Stimulated activated CD4-positive, alpha-beta T cell treated with anti-CD3 and anti-CD28 coated beads, Interleukin-12 subunit alpha, Interleukin-12 subunit beta, amount 100 ng/mL, for 24 hours (primary cell): ENCODE measurements at regions not wholly inside any gene's neighbourhood (a gene's known extent, or its start where the extent isn't known, plus 50 kb on each side); places are given as distances from the start of the nearest gene placed in this dataset.
"Not testable (repeated sequence)": the region's sequence is repeated elsewhere in the genome, so short reads cannot be mapped to it uniquely, and the experiment has no call there.

Experiments
- DNase-seq, 2 experiments: peaks; one replicate each; pipeline ENCODE4 v3.0.0-alpha.2; 2020; ENCODE audit warnings: low read depth in 2 of 2

DNA sequence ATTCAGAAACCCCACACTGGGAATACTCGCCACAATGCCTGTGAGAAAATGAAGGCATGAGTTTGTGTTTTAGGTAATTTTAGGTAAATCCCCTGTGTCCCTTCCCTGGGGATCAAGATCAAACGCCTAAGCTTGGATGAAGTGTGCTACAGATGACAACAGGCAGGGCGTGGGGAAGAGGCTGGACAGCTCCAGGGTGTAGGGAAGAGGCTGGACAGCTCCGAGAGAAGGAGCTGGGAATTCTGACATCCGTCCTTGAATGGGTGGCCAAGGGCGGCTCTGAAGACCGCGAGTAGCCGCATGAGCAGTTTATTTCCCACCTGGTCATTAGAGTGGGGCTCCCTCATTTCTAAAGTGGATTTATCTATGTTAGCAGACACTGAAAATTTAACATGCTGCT is 109.7 kb downstream of the RAMP3 start:
- no peak for DNase-seq

DNA sequence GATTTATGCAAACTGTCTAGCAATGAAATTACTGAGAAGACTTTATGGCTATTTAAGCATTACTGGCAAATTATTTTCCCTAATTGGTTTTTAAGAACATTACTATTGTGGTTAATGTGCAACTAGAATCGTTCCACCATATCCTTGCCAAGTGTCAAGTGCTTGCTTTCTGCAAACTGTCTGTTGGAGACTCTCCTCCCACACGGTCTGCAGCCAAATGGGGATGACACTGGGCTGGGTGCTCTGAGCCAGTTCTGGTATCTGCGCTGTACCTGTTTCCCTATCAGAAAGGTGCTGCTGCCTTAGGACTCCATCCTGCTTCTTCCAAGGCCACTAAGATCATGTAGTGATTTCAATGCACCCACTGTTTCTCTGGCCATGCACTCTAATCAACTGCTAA is 110.4 kb downstream of the RAMP3 start:
- DNase-seq = no peak

DNA sequence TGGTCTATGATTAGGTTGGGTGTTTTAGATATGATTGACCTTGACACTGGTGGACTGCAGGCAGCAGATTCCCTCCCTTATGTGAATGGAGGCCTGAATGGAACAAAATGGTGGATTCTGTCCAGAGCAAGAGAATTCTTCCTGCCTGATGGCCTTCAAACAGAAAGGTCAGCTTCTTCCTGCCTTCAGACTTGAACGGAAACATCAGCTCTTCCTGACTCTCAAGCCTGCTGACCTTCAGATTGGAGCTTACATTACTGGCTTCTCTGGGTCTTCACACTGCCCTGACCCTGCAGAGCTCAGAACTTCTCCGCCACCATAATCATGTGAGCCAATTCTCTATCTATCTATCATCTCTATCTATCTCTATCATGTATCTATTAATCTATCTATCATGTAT is 111.6 kb downstream of the RAMP3 start:
- DNase-seq = no peak

DNA sequence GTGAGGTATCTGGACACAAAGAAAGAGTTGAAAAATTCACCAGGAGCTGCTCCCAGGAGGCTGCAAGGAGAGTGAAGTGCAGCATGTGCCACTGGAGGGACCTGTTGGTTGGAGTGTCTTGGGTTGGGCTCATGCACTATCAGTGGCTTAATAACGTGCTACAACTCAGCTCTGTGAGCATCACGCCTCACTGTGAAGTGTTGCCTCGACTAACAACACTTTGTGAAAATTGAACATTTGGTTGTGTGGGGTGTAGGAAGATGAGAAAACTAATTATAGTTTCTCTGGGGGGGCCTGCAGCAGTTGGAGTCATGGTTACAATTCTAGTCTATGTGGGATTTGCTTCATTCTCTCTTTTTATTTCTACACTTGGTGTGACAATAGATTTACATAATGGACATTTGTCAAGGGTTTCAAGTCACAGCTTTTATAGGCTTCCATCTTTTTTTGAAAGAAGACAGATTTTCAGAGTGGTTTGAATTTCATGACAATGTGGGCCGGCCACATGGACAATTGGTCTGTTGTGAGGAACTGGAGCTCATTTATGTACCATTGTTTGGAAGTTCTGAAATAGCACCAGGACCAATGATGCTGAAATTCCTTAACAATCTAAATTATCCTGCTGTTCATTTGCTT is 121.3 kb downstream of the RAMP3 start:
- no peak for DNase-seq

DNA sequence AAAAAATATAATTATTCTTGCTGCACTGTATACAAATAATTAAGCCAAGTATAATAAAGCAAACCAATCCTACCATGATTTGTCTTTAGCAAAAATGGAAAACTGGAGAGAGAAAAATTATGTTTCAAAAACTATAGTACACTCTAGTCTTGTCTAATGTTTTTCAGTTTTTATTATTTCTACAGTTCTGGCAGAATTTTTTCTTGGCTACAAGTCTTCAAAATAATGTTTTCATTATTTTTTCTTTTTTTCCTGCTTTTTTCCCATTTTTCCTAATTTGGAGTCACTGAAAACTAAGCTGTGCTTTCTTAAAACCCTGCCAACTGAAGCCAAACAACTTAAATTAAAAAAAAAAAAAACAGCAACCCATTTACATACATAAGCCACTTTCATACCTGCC is 132.0 kb downstream of the RAMP3 start:
- not testable (repeated sequence) for DNase-seq

DNA sequence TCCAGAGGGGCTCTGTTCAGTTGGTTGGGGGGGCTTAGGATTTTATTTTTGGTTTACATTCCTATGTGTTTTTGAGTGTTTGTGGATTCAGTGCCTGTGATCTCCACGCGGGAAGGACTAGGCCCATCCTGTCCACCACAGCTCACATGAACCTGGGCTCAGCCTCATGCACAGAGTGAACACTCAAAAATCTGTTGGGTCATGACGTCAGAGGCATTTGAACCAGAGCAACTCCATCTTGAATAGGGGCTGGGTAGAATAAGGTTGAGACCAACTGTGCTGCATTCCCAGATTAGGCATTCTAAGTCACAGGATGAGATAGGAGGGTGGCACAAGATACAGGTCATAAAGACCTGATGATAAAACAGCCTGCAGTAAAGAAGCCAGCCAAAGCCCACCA is 133.3 kb downstream of the RAMP3 start:
- DNase-seq = no peak

DNA sequence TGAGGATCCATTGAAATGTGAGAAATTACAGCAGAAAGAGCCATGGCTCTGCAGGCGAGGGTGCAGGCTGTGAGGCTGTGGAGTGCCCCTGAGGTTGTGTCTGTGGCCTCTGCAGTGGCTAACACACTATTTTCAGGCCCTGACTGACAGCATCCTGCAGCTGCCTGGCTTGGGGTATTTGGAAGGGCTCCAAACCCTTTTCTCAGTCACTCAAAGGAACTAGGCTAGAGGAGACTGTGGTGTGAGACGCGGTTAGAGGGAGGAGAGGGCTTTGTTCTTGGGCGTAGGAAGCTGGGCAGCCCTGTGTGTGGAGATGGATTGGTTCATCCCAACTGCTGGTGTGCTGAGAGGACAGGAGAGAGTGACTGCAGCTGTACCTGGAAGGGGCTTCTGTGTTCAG is 134.9 kb downstream of the RAMP3 start:
- DNase-seq = no peak

DNA sequence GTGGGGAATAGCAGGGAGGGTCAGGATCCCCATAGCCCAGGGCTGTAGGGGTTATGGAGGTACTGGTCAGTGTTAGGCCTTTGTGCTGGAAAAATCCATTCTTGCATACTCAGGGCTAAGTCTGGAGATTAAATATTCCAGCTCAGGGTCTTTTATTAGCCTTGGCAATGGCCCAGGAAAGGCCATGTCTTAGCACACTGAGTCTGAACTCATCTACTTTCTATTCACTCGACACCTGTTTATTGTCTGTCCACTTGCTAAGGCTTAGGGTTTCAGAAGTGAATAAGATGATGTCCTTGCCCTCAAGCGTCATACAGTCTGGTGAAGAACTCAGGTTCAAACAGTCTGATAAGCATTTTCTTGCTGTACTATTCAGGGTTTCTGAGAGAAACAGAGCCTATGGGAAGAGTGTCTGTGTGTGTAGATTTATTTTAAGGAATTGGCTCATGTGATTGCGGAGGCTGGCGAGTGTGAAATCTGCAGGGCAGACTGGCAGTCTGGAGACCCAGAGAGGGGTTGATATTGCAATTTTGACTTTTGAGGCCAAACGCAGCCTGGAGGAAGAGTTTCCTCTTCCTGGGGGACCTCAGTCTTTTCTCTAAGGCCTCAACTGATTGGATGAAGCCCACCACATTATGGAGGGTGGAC is 135.8 kb downstream of the RAMP3 start:
- no peak for DNase-seq

DNA sequence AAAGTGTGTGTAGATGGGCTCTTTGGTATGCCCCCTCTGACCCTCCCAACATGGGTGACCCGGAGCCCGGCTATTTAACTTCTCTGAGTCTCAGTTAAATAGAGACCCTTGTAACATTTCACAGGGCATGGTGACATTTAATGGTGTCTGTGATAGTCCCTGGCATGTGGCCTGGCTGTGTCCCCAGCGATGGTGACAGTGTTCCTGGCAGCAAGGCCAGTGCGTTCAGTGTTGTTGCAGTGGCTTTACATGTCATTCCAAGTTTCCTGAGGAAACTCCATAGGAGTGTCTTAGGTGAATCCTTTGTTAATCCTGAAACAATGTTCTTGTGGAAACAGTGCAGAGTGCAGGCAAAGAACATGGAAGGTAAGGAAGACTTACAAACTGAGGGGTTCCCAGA is 137.0 kb downstream of the RAMP3 start:
- no peak for DNase-seq

DNA sequence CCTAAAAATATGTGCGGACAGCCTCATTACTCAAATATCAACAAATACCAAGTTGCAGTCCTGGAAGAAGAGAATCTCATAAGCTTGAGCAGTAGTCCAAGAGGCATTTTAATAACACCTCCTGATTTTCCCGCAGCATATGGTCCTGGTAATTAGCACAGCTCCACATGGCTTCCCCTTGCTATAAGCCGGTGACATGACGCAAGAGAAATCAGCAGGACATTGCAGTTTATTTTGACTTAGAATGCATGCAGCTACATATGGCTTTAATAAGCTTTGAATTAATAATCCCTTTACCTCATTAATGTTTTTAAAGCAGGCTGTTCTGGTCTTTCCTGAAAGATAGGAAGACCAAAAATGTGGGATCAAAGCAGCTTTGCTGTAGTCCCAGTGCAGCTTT is 137.6 kb downstream of the RAMP3 start:
- DNase-seq = no peak

DNA sequence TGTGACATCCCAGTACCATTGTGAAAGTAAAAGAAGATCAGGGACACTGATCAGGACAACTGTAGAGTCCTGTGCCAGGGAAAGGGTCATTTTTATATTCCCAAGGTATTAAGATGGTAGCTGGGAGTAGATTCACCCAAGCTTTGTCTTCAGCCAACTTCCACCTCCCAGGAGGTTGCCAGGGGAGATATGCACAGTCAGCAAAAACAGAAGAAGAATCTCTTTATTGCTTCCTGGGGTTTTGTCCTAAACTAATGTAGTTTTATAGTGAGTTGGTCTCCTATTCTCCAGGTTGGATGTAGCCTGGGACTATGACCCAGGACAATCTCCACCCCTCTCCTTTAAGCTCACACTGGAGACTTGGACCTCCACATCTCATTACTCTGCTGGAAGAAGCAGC is 139.2 kb downstream of the RAMP3 start:
- no peak for DNase-seq

DNA sequence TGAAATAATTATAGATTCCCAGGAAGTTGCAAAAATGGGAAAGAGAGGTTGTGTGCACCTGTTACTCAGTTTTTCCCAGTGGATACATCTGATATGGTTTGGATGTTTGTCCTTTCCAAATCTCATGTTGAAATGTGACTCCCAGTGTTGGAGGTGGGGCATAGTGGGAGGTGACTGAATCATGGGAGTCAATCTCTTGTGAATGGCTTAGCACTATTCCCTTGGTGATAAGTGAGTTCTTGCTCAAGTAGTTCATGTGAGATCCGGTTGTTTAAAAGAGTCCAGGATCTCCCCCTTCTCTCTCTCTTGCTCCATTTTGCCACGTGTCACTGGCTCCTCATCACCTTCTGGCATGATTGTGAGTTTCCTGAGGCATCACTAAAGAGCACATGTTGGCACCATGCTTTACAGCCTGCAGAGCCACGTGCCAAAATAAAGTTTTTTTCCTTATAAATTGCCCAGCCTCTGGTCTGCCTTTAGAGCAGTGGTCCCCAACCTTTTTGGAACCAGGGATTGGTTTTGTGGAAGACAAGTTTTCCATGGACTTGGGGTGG is 149.2 kb downstream of the RAMP3 start:
- DNase-seq = no peak

DNA sequence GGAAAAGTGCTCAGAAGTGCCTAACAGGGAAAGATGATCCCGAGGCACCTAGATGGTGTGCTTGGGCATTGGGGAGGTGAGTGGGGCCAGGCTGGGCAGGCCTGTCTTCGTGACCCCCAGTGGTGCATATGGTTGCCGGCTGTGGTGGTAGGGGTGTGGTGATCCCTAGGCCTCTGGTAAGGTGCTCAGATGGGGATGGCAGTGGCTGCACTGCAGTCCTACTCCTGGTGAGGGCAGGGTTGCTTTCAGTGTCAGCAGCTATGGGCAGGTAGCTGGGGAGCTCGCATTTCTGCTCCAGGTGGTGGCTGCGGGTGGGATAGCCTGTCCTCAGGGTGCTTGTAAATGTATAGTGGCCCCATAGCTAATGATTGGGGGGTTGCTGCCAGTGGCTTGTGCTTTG is 154.0 kb downstream of the RAMP3 start:
- DNase-seq = no peak

DNA sequence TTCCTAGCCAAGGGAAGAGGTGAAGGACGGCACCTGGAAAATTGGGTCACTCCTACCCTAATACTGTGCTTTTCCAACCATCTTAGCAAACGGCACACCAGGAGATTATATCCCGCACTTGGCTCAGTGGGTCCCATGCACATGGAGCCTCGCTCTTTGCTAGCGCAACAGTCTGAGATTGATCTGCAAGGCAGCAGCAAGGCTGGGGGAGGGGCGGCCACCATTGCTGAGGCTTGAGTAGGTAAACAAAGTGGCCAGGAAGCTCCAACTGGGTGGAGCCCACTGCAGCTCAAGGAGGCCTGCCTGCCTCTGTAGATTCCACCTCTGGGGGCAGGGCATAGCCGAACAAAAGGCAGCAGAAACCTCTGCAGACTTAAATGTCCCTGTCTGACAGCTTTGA is 157.9 kb downstream of the RAMP3 start:
- DNase-seq = not testable (repeated sequence)

DNA sequence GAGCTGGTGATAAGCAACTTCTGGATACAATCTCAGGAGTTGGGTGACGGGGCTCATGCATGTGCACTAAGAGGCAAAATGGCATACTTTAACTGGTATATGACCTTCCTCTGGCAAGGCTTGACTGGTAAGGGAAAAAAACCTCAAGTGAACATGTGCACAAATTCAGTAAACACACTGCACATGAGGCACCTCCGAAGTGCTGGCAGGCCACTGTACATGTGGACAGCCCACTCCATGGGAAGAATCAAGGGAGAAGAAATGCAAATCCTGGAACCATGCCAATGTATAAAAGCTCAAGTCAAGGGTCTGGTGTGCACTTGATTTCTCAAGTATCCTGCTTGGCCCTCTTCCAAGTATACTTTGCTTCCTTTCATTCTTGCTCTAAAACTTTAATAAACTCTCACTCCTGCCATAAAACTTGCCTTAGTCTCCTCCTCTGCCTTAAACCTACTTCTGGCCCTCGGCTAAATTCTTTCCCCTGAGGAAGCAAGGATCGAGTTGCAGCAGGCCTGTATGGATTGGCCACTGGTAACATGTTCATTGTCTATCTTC is 167.2 kb downstream of the RAMP3 start:
- no peak for DNase-seq

DNA sequence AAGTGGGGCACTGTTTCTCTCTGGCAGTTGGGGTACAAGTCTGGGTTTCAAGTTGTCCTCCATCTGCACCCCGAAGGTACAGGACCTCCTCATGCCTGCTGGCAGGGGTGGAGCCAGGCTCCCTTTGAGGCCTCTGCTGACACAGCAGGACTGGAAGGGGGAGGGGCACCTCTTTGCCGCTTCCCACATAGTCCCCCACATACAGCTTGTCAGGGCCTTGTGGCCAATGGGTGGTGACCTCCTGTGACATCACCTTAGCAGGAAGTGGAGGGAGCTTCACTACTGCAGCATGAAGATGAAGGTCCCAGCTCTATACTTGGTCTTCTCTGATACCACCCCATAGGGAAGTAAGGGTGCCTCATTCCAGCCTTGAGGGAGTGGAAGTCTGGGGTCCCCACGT is 167.8 kb downstream of the RAMP3 start:
- DNase-seq = no peak

DNA sequence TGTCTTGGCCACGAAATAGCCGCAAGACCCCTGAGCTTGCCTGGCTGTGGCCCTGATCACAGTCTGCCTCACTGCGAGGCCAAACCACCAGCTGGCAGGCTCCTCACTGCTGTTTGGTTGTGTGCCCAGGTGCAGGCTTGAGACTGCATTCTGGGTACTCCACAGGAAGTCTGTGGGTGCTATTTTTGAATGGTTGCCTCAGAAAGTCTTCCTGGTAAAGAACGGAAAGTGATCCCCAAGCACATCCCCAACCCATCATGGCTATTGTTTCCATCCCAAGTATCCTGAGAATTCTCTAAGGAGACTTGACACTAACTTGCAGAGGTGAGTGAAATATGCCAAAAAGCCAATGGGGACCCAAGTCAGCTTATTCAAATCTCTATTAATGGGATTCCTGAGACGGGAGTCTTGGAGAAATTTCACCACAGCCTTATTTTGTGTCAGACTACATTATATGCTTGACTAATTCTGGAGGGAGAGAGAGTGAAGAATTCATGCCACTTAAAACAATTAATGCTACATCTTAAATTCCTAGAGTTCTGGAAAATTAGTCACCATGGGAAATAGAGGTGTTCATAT is 170.9 kb downstream of the RAMP3 start:
- DNase-seq = no peak

DNA sequence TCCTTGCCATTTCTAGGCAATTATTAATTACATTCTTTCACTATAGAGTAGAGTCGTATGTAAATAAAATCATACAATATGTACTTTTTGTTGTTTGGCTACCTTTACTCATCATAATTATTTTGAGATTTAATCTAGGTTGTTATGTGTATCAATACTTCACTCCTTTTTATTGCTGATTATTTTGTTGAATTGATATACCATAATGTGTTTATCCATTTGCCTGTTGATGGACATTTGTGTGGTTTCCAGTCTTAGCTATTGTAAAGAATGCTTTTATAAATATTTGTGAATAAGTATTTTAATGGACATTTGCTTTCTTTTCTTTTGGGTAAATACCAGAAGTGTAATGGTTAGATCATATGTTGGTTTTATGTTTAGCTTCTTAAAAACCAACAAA is 174.0 kb downstream of the RAMP3 start:
- no peak for DNase-seq

DNA sequence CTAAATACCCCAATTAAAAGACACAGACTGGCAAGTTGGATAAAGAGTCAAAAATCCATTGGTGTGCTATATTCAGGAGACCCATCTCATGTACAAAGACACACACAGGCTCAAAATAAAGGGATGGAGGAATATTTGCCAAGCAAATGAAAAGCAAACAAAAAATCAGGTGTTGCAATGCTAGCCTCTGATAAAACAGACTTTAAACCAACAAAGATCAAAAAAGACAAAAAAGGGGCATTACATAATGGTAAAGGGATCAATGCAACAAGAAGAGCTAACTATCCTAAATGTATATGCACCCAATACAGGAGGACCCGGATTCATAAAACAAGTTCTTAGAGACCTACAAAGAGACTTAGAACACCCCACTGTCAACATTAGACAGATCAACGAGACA is 177.4 kb downstream of the RAMP3 start:
- not testable (repeated sequence) for DNase-seq

DNA sequence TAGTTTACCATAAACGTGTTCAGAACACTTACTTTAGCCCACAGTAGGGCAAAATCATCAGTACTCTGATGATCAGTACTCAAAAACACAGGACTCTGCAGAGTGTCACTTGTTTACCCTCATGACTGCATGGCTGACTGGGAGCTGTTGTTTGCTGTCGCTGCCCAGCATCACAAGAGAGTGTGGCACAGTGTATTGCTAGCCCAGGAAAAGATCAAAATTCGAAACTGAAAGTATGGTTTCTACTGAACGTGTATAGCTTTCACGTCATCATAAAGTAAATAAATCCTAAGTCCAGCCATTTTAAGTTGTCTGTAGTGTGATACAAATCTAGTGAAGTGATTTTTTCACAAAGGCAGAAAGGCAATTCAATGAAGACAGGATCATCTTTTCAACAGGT is 184.6 kb downstream of the RAMP3 start:
- no peak for DNase-seq

DNA sequence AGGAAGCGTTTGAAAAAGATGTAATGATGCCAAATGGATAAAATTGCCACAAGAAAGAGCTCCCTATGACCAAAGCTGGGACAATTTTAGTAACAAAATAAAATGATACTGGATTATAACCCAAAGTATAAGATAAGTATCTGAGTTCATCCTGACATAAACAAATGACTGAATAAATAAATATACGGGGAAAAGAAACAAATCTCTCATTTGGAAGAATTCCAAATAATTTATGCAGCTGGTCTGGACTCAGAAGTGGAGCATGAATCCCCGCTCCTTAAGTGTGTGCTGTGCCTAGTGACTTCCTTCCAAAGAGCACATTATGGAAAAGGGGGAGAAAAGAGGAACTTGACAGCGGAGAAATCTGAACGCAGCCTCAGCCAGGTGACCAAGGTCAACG is 186.2 kb downstream of the RAMP3 start:
- DNase-seq = no peak

DNA sequence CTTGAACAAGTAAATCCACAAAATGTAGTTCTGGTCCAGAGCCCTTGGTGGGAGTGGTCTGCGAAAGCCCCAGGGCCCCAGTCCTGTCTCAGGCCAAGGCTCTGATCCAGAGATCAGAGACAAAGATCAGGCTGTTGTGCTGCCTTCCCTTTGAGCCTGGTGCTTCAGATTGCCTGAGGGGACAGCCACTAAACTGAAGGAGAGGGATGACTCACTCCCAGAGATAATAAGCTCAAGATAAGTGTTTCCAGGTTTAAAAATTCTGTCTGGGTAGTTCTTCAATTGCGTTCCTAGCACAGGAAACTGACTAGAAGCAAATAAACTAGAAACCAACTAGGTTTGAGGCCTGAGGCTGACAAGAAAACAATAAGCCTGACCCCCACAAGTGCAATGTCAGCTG is 190.2 kb downstream of the RAMP3 start:
- no peak for DNase-seq

DNA sequence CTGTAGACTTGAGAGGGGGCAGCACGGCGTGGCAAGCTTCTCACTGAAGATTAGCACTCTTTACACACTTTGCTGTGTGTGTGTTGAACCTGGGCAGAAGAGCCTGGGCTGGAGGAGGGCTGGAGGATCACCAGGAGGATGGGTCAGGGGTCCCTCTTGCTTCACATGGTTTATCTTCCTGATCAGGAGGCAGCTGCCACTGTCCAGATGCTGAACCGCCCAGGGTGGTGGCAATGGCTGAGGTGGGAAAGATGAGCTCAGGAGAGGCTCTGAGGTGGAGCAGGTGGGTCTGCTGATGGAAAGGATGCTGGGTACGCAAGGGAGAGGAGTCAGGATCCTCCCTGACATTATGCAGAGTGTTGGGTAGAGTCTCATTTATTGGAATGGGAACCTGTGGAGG is 191.5 kb downstream of the RAMP3 start:
- DNase-seq = no peak
